Kidney (tissue), 13 donors: ENCODE measurements at regions not wholly inside any gene's neighbourhood (a gene's known extent, or its start where the extent isn't known, plus 50 kb on each side); places are given as distances from the start of the nearest gene placed in this dataset.
A peak's percentile ranks its signal among the peaks of the same experiment; 100 is the strongest.

Experiments
- DNase-seq, 5 donors: peaks; one replicate each; pipeline ENCODE4 v3.0.0-alpha.2; 2013 to 2020
- FAIRE-seq: peaks from 2 replicates; lab custom pipeline; 2012; peaks lifted over from hg19 to GRCh38; lab: Jason Lieb, UNC
- H3K27ac ChIP-seq, 2 donors: one replicate each; pipeline ENCODE4 v1.7.0; 2013; ENCODE audit warnings: low read depth in 2 of 2, low read length in 2 of 2, inconsistent platforms in 1 of 2
- H3K27me3 ChIP-seq: one replicate; pipeline ENCODE4 v1.7.1; 2013; ENCODE audit warnings: low read length, inconsistent platforms; ENCODE audit not compliant: control insufficient read depth, insufficient read depth
- H3K36me3 ChIP-seq, 3 donors: one replicate each; pipeline versions ENCODE4 v1.7.0 to v1.7.1; 2013; ENCODE audit warnings: low read length in 3 of 3, control low read depth in 1 of 3, inconsistent platforms in 1 of 3; ENCODE audit not compliant: insufficient read depth in 3 of 3, control insufficient read depth in 2 of 3
- H3K4me1 ChIP-seq, 3 donors: one replicate each; pipeline versions ENCODE4 v1.7.0 to v1.7.1; 2013; ENCODE audit warnings: low read length in 3 of 3, inconsistent platforms in 1 of 3, low read depth in 1 of 3; ENCODE audit not compliant: control insufficient read depth in 2 of 3, insufficient read depth in 2 of 3
- H3K4me3 ChIP-seq, 3 donors: one replicate each; pipeline versions ENCODE4 v1.7.0 to v1.8.1; 2013; ENCODE audit warnings: low read length in 3 of 3, control low read depth in 1 of 3, inconsistent platforms in 1 of 3
- H3K9ac ChIP-seq, 3 donors: one replicate each; pipeline versions ENCODE4 v1.7.0 to v1.7.1; 2013; ENCODE audit warnings: low read length in 3 of 3, control low read depth in 1 of 3, inconsistent platforms in 1 of 3
- H3K9me3 ChIP-seq, 3 donors: one replicate each; pipeline versions ENCODE4 v1.7.0 to v1.7.1; 2013; ENCODE audit warnings: low read length in 3 of 3, control low read depth in 1 of 3, inconsistent platforms in 1 of 3; ENCODE audit not compliant: control insufficient read depth in 2 of 3, insufficient read depth in 1 of 3
- intact Hi-C: fragments of 100-400 bp; cut with DNase I; formaldehyde crosslinking; loops from one replicate; pipeline ENCODE4 v1.11.1; 2022
- TF ChIP-seq, protein P1 (sequence below): IDR thresholded peaks from 3 replicates; pipeline ENCODE4 v1.5.1; 2012; ENCODE audit warnings: mild to moderate bottlenecking, moderate library complexity, borderline replicate concordance; ENCODE audit not compliant: insufficient read depth; ENCODE audit errors: extremely low read depth
- donor health status: control.
- donor health status: control.
- donor health status: control.
- donor health status: control.
- donor health status: control.
- donor health status: DM: yes; HTN: yes; CAD: no.
- donor health status: Normal renal cell carcinoma (clear cell type).

DNA sequence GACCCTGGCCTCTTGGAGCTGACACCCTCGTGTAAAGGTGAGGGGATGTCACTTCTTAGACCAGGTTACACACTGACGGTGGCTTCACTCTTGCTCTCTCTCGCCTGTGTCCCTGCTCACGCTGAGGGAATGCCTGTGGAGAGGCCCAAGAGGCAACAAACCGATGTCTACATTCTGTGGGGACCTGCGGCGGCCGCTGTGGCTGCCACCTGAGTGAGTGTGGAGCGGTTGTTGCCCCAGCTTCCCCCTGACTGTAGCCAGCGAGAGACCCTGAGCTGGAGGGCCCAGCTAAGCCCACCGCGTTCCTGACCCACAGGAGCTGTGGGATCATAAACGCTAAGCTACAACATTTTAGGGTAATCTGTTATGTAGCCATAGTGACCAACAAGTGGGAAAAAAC, 55.7 kb upstream of the ASAP2 start:
- H3K9me3 ChIP-seq, result no peaks in the 10 kb centered on the region
- TF ChIP-seq, protein P1, sequence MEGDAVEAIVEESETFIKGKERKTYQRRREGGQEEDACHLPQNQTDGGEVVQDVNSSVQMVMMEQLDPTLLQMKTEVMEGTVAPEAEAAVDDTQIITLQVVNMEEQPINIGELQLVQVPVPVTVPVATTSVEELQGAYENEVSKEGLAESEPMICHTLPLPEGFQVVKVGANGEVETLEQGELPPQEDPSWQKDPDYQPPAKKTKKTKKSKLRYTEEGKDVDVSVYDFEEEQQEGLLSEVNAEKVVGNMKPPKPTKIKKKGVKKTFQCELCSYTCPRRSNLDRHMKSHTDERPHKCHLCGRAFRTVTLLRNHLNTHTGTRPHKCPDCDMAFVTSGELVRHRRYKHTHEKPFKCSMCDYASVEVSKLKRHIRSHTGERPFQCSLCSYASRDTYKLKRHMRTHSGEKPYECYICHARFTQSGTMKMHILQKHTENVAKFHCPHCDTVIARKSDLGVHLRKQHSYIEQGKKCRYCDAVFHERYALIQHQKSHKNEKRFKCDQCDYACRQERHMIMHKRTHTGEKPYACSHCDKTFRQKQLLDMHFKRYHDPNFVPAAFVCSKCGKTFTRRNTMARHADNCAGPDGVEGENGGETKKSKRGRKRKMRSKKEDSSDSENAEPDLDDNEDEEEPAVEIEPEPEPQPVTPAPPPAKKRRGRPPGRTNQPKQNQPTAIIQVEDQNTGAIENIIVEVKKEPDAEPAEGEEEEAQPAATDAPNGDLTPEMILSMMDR, result no peak
- no peak overlapping the region for H3K4me3 ChIP-seq
- H3K9ac ChIP-seq, result no peak overlapping the region
- H3K36me3 ChIP-seq, result no peaks in the 10 kb centered on the region
- DNase-seq, result no peak
- no peaks in the 10 kb centered on the region for H3K4me1 ChIP-seq
- no peak overlapping the region for H3K27ac ChIP-seq
- no peak for FAIRE-seq
- no peaks in the 10 kb centered on the region for H3K27me3 ChIP-seq
- intact Hi-C loops, result no loop called here

DNA sequence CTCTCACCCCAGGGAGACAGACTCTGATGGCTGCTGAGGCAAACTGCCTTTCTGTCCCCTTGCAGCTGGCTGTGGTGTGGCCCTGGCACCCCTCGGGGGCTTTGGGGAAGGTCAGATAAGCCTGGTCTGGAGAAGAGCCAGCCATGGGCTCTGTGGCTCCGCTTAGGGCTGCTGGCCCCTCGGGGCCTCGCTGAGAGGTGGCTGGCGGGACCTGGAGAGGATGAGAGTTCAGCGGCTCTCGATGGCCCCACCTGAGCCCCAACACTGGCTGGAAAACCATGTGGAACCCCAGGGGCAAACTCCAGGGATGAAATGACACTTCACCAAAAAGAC, 56.1 kb upstream of the ASAP2 start:
- Histone ChIP-seq H3K9me3 (no peaks in the 10 kb centered on the region), H3K36me3 (no peaks in the 10 kb centered on the region), H3K27me3 (no peaks in the 10 kb centered on the region), H3K27ac (no peak overlapping the region), H3K4me3 (no peak overlapping the region), H3K9ac (no peak overlapping the region), H3K4me1 (no peaks in the 10 kb centered on the region)
- TF ChIP-seq, protein P1, result no peak
- intact Hi-C loops, result no loop called here
- FAIRE-seq (no peak), DNase-seq (peak in 1 of 5 donors; percentile 63)

DNA sequence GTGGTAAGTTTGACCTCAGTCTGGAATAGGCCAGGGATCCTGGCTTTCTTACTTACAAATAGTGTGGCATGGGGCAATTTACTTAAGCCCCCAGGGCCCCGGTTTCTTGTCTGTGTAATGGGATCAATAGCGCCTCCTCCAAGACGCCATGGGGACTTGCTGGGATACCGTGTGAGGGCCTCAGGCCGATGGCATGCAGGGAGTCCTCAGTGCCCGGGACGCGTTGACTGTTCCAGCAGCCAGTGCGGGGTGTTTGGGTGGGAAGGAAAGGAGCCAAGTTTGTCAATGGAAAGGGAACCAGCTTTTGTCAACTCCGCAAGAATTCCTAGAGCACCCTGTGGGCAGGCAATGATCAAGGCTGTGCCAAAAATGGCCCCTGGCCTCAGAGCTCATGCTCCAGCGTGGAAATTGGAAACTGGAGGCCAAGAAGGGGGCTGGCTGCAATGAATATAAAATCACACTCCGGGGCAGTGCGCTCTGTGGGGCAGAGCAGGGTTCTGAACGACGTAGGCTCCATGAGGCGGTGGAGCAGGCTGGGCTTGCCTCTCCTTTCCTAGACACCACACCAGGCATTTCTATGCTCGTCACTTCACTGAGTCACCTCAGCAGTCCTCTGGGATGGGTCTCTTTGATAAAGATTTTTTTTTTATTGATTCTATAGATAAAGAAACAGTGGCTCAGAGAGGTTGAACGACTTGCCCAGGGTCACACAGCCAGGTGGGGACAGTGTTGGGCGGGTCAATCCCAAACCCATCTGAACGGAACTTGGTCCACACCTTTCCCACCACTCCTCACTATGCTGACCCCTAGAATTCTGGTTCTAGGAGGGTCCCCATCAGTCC, 56.7 kb upstream of the ASAP2 start:
- no peaks in the 10 kb centered on the region for H3K4me1 ChIP-seq
- TF ChIP-seq, protein P1, result no peak
- H3K9ac ChIP-seq, result no peak overlapping the region
- DNase-seq (no peak), FAIRE-seq (no peak)
- no peak overlapping the region for H3K27ac ChIP-seq
- no peaks in the 10 kb centered on the region for H3K27me3 ChIP-seq
- H3K36me3 ChIP-seq, result no peaks in the 10 kb centered on the region
- H3K4me3 ChIP-seq, result no peak overlapping the region
- intact Hi-C loops, result no loop called here
- no peaks in the 10 kb centered on the region for H3K9me3 ChIP-seq

DNA sequence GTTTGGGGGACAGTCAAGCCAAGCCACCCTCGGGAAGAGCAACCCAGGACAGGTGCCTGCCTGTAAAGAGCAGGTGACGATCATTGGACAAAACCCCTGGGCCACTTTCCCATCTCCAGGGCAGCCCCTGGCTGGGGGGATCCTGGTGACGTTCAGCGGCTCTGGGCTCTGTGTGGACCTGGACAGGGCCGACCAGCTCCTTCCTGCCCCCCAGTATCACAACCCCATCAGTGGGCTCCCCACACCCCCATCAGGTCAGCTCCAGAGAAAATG, 57.3 kb upstream of the ASAP2 start:
- DNase-seq (no peak), FAIRE-seq (no peak)
- Histone ChIP-seq H3K9me3 (no peaks in the 10 kb centered on the region), H3K9ac (no peak overlapping the region), H3K27me3 (no peaks in the 10 kb centered on the region), H3K4me3 (no peak overlapping the region), H3K27ac (no peak overlapping the region), H3K36me3 (no peaks in the 10 kb centered on the region), H3K4me1 (no peaks in the 10 kb centered on the region)
- TF ChIP-seq, protein P1, result no peak
- intact Hi-C loops, result no loop called here
